OCI-LY3 (cell line): ENCODE measurements at regions not wholly inside any gene's neighbourhood (a gene's known extent, or its start where the extent isn't known, plus 50 kb on each side); places are given as distances from the start of the nearest gene placed in this dataset.

Experiments used
- CTCF ChIP-seq: fragments of 200-600, 300-600 bp; sonication (generic); IDR thresholded peaks from 2 replicates; pipeline ENCODE4 v1.5.1; 2014; ENCODE audit warnings: antibody characterized with exemption, low read length, low read depth
- EZH2phosphoT487 ChIP-seq: fragments of 200-600 bp; shearing (Covaris generic); IDR thresholded peaks from 2 replicates; pipeline ENCODE4 v1.6.1; 2018; ENCODE audit warnings: antibody characterized with exemption, mixed run types, low read depth

- TF ChIP-seq CTCF (no peak), EZH2phosphoT487 (no peak)
These were observed 71.7 kb upstream of the TTC14 start for GRCh38 chr3:180530276-180530675.
